HCT116 (cell line): ENCODE measurements at regions not wholly inside any gene's neighbourhood (a gene's known extent, or its start where the extent isn't known, plus 50 kb on each side); places are given as distances from the start of the nearest gene placed in this dataset.

Source experiments
- CEBPB ChIP-seq: IDR thresholded peaks from 2 replicates; pipeline ENCODE4 v1.6.1; 2012; ENCODE audit warnings: low read depth
- EZH2 ChIP-seq: fragments of 200-600 bp; sonication (generic); IDR thresholded peaks from 2 replicates; pipeline ENCODE4 v1.6.1; 2017; ENCODE audit warnings: antibody characterized with exemption, mixed run types
- EZH2phosphoT487 ChIP-seq: fragments of 200-600 bp; IDR thresholded peaks from 2 replicates; pipeline ENCODE4 v1.6.1; 2018; ENCODE audit warnings: antibody characterized with exemption, borderline replicate concordance
- JUND ChIP-seq: IDR thresholded peaks from 2 replicates; pipeline ENCODE4 v1.6.1; 2012
- POLR2A ChIP-seq: IDR thresholded peaks from 2 replicates; pipeline ENCODE4 v1.7.0; 2011; ENCODE audit warnings: borderline replicate concordance; ENCODE audit not compliant: insufficient read depth, insufficient read length; ENCODE audit errors: extremely low read depth
- TF ChIP-seq, protein P1 (sequence below), 3 experiments: fragments of 200-600 bp in 1 of 3; sonication (generic) in 1 of 3; IDR thresholded peaks in 2 of 3; conservative IDR thresholded peaks in 1 of 3; 2 replicates each; pipeline ENCODE4 v1.5.1; 2012 to 2017; ENCODE audit warnings: low read depth in 2 of 3, low read length in 2 of 3, antibody characterized with exemption in 1 of 3, borderline replicate concordance in 1 of 3, control low read depth in 1 of 3, mild to moderate bottlenecking in 1 of 3, mixed read lengths in 1 of 3, mixed run types in 1 of 3, moderate library complexity in 1 of 3; ENCODE audit not compliant: insufficient read depth in 1 of 3
- TF ChIP-seq, protein P2 (sequence below): IDR thresholded peaks from 2 replicates; pipeline ENCODE4 v1.6.1; 2012
- TF ChIP-seq, protein P3 (sequence below): IDR thresholded peaks from 2 replicates; pipeline ENCODE4 v1.6.1; 2012; ENCODE audit warnings: low read depth

DNA sequence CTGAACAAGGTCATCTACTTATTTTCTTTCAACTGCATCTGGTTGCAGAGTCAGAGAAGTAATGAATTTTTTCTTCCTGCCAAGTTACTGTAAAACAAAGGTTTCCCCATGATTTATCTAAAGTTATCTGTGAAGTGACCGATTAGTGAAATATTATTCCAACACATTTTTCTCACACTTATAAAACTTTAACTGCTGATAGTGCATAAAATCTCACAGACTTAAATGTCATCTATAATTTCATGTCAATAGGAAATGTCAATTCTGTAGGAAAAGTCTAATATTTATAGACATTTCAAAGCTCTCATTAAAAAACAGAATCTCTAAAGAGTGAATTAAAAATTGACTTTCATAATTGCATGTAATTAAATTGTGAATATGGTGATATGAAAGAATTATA, 397.2 kb downstream of the SLITRK1 start:
- TF ChIP-seq, protein P1, sequence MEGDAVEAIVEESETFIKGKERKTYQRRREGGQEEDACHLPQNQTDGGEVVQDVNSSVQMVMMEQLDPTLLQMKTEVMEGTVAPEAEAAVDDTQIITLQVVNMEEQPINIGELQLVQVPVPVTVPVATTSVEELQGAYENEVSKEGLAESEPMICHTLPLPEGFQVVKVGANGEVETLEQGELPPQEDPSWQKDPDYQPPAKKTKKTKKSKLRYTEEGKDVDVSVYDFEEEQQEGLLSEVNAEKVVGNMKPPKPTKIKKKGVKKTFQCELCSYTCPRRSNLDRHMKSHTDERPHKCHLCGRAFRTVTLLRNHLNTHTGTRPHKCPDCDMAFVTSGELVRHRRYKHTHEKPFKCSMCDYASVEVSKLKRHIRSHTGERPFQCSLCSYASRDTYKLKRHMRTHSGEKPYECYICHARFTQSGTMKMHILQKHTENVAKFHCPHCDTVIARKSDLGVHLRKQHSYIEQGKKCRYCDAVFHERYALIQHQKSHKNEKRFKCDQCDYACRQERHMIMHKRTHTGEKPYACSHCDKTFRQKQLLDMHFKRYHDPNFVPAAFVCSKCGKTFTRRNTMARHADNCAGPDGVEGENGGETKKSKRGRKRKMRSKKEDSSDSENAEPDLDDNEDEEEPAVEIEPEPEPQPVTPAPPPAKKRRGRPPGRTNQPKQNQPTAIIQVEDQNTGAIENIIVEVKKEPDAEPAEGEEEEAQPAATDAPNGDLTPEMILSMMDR (IDR thresholded peaks at IDR 0.05 in 2 of 3, conservative IDR thresholded peaks at IDR 0.05 in 1 of 3; ENCODE audit: borderline replicate concordance in 1 of 3, insufficient read depth in 1 of 3, low read depth in 2 of 3, low read length in 2 of 3): no peak
- TF ChIP-seq EZH2 (no peak), CEBPB (no peak), POLR2A (no peak), JUND (no peak), EZH2phosphoT487 (no peak)
- TF ChIP-seq, protein P2, sequence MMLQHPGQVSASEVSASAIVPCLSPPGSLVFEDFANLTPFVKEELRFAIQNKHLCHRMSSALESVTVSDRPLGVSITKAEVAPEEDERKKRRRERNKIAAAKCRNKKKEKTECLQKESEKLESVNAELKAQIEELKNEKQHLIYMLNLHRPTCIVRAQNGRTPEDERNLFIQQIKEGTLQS: no peak
- TF ChIP-seq, protein P3, sequence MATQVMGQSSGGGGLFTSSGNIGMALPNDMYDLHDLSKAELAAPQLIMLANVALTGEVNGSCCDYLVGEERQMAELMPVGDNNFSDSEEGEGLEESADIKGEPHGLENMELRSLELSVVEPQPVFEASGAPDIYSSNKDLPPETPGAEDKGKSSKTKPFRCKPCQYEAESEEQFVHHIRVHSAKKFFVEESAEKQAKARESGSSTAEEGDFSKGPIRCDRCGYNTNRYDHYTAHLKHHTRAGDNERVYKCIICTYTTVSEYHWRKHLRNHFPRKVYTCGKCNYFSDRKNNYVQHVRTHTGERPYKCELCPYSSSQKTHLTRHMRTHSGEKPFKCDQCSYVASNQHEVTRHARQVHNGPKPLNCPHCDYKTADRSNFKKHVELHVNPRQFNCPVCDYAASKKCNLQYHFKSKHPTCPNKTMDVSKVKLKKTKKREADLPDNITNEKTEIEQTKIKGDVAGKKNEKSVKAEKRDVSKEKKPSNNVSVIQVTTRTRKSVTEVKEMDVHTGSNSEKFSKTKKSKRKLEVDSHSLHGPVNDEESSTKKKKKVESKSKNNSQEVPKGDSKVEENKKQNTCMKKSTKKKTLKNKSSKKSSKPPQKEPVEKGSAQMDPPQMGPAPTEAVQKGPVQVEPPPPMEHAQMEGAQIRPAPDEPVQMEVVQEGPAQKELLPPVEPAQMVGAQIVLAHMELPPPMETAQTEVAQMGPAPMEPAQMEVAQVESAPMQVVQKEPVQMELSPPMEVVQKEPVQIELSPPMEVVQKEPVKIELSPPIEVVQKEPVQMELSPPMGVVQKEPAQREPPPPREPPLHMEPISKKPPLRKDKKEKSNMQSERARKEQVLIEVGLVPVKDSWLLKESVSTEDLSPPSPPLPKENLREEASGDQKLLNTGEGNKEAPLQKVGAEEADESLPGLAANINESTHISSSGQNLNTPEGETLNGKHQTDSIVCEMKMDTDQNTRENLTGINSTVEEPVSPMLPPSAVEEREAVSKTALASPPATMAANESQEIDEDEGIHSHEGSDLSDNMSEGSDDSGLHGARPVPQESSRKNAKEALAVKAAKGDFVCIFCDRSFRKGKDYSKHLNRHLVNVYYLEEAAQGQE: no peak
